ENCODE measurements at regions not wholly inside any gene's neighbourhood (a gene's known extent, or its start where the extent isn't known, plus 50 kb on each side); places are given as distances from the start of the nearest gene placed in this dataset.
"Not testable (repeated sequence)": the region's sequence is repeated elsewhere in the genome, so short reads cannot be mapped to it uniquely, and the experiment has no call there.

DNA sequence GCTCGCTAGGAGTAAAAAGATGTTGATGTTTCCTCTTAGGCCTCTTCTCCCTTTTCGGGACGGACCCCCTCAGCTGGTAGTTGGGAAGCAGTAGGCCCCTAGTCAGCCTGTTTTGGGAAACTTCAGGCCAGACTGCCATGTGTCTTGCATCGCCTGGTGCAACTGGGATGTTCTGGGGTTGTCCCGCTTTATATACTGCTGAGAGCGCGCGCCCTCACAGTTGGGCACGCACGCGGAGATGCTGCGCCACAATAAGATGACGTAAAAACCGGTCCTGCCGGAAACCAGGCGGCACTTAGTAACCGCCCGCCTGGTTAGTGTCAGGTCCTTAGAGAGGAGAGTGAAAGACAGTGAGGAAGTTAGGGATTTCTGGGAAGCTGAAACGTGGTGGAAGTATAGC is 231.3 kb upstream of the CT83 start:
- TF ChIP-seq Cebpa-rat (IDR thresholded peaks at IDR 0.05), result no peak
- Histone ChIP-seq H3K9ac (no peak overlapping the region), H3K4me2 (no peak overlapping the region), H3K4me1 (no peaks in the 10 kb centered on the region), H3K4me3 (no peak overlapping the region), H3K9me3 (replicated peaks in 1 of 11) (no peaks in the 10 kb centered on the region), H3K27ac (no peak overlapping the region), H3K36me3 (no peaks in the 10 kb centered on the region), H3K27me3 (peaks cover 0 to 69% (median 51%) of the 10 kb centered on the region in 11 experiments; a peak in 19 of 22 replicates), H4K20me1 (no peaks in the 10 kb centered on the region)

DNA sequence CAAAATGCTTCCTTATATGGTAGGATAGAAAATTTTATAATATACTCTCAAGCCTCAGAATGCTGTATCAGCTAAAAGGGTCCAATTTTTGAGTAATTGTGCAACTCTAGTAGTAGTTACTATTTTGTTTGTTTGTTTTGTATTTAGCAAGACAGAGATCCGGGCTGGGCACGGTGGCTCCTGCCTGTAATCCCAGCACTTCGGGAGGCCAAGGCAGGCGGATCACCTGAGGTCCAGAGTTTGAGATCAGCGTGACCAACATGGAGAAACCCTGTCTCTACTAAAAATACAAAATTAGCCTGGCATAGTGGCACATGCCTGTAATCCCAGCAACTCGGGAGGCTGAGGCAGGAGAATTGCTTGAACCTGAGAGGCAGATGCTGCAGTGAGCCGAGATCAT is 216.8 kb upstream of the CT83 start:
- not testable (repeated sequence) for H3K36me3 ChIP-seq; H3K4me1 ChIP-seq; H3K27ac ChIP-seq; H3K4me2 ChIP-seq; H4K20me1 ChIP-seq; H3K9ac ChIP-seq; H3K9me3 ChIP-seq (replicated peaks in 1 of 11); H3K4me3 ChIP-seq
- peaks cover 0 to 21% (median 4%) of the 10 kb centered on the region in 11 experiments; a peak in 8 of 22 replicates for H3K27me3 ChIP-seq

DNA sequence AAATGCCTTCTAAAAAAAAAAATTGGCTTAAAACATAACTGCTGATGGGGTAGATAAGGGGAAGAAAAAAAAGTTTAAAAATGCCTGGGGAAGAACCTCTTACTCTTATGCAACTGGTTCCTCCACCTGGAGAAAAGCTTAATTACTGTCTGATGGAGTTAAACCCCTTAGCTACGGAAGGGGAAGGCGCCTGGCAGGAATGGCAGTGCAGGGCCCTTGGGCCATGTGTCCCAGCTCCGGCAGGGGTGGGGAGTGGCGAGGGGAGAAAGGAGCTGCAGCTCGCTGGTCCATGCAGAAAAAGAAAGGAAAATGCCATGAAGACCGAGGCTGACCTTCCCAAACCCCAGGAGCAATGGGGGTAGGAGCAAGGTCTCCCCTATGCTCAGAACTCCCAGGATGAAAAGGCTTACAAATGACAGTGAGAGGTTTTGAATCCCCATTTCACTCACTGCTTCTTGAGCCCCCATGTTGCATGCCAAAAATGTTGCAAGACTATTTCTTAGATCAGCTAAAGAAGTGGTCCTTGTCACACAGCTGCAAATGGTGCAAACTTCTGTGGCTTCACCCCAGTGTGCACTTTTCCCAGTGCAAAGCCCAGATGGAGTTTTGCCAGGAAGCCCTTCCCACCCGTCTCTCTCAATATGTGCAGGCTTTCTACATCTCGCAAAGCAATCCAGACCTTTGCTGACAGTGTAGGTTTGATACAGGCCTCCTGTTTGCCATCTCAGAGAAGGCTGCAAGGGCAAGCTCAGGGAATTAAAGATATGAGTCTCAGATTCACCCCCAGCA is 204.8 kb upstream of the CT83 start:
- Histone ChIP-seq H3K36me3 (no peaks in the 10 kb centered on the region), H3K4me1 (no peaks in the 10 kb centered on the region), H3K27me3 (peaks cover 0 to 51% (median 25%) of the 10 kb centered on the region in 11 experiments; a peak in 17 of 22 replicates), H3K9ac (no peak overlapping the region), H3K9me3 (replicated peaks in 1 of 11) (no peaks in the 10 kb centered on the region), H3K4me3 (no peak overlapping the region), H3K27ac (no peak overlapping the region), H3K4me2 (no peak overlapping the region), H4K20me1 (no peaks in the 10 kb centered on the region; a peak in 1 of 22 replicates)
- no peak for TF ChIP-seq Cebpa-rat (IDR thresholded peaks at IDR 0.05)

GRCh38 chrX:116657071-116657470 is 194.3 kb upstream of the CT83 start:
- H3K9ac ChIP-seq, result no peak overlapping the region
- H3K4me1 ChIP-seq, result peaks cover 0 to 11% (median 7%) of the 10 kb centered on the region in 10 experiments; a peak in 15 of 20 replicates
- peaks cover 12 to 32% (median 18%) of the 10 kb centered on the region in 11 experiments; a peak in 21 of 22 replicates for H3K9me3 ChIP-seq (replicated peaks in 1 of 11)
- H3K4me3 ChIP-seq, result no peak overlapping the region
- H3K36me3 ChIP-seq, result no peaks in the 10 kb centered on the region
- H3K4me2 ChIP-seq, result no peak overlapping the region
- H4K20me1 ChIP-seq, result no peaks in the 10 kb centered on the region
- no peak for TF ChIP-seq Cebpa-rat (IDR thresholded peaks at IDR 0.05)
- no peak overlapping the region for H3K27ac ChIP-seq
- peaks cover 0 to 21% (median 4%) of the 10 kb centered on the region in 11 experiments; a peak in 11 of 22 replicates for H3K27me3 ChIP-seq

DNA sequence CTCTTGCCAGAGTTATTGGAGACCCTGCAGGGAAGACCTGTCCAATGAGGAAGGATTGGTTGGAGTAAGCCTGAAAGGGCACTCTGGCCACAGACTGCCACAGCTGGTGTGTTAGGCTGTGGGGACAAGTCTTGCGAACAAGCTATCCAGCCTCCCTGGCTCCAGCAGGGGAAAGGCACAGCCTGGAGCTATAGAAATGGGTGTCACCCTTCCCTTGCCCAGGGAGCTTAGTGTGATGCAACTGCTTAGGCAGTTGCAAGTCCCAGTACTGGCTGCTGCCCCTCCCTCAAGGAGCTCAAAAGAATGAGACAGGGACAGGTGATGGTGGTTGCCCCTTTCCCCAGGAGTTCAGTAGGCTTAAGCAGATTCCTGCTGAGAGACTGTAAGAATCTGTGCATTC is 165.7 kb upstream of the CT83 start:
- no peaks in the 10 kb centered on the region for H3K36me3 ChIP-seq
- no peaks in the 10 kb centered on the region for H4K20me1 ChIP-seq
- H3K27ac ChIP-seq, result no peak overlapping the region
- no peaks in the 10 kb centered on the region; a peak in 1 of 22 replicates for H3K9me3 ChIP-seq (replicated peaks in 1 of 11)
- H3K9ac ChIP-seq, result no peak overlapping the region
- H3K27me3 ChIP-seq, result no peaks in the 10 kb centered on the region; a peak in 3 of 22 replicates
- no peaks in the 10 kb centered on the region for H3K4me1 ChIP-seq
- no peak overlapping the region for H3K4me3 ChIP-seq
- no peak for TF ChIP-seq Cebpa-rat (IDR thresholded peaks at IDR 0.05)
- no peak overlapping the region for H3K4me2 ChIP-seq

GRCh38 chrX:116618546-116618945 is 155.8 kb upstream of the CT83 start:
- TF ChIP-seq Cebpa-rat (IDR thresholded peaks at IDR 0.05), result no peak
- H3K27ac ChIP-seq, result no peak overlapping the region
- H3K36me3 ChIP-seq, result no peaks in the 10 kb centered on the region
- H3K27me3 ChIP-seq, result peaks cover 0 to 14% (median 3%) of the 10 kb centered on the region in 11 experiments; a peak in 8 of 22 replicates
- H3K4me2 ChIP-seq, result no peak overlapping the region
- H4K20me1 ChIP-seq, result no peaks in the 10 kb centered on the region
- no peak overlapping the region for H3K4me3 ChIP-seq
- H3K4me1 ChIP-seq, result no peaks in the 10 kb centered on the region
- no peaks in the 10 kb centered on the region for H3K9me3 ChIP-seq (replicated peaks in 1 of 11)
- no peak overlapping the region for H3K9ac ChIP-seq

- Histone ChIP-seq H3K27me3 (peaks cover 0 to 23% (median 4%) of the 10 kb centered on the region in 11 experiments; a peak in 7 of 22 replicates), H3K9ac (no peak overlapping the region), H3K27ac (no peak overlapping the region), H3K4me2 (no peak overlapping the region), H3K4me1 (no peaks in the 10 kb centered on the region), H3K9me3 (replicated peaks in 1 of 11) (peaks cover 0 to 11% (median 6%) of the 10 kb centered on the region in 11 experiments; a peak in 7 of 22 replicates), H4K20me1 (no peaks in the 10 kb centered on the region), H3K36me3 (no peaks in the 10 kb centered on the region), H3K4me3 (no peak overlapping the region)
- TF ChIP-seq Cebpa-rat (IDR thresholded peaks at IDR 0.05), result no peak
Measured at GRCh38 chrX:116607776-116608175, 145.0 kb upstream of the CT83 start.

- Histone ChIP-seq H3K36me3 (no peaks in the 10 kb centered on the region), H3K9ac (no peak overlapping the region), H3K4me3 (no peak overlapping the region), H3K4me2 (no peak overlapping the region), H3K9me3 (replicated peaks in 1 of 11) (peaks cover 0 to 16% (median 6%) of the 10 kb centered on the region in 11 experiments; a peak in 7 of 22 replicates), H4K20me1 (no peaks in the 10 kb centered on the region), H3K27me3 (peaks cover 0 to 19% (median 6%) of the 10 kb centered on the region in 11 experiments; a peak in 10 of 22 replicates), H3K27ac (no peak overlapping the region), H3K4me1 (no peaks in the 10 kb centered on the region)
- no peak for TF ChIP-seq Cebpa-rat (IDR thresholded peaks at IDR 0.05)
Measured at GRCh38 chrX:116605576-116605975, 142.8 kb upstream of the CT83 start.

GRCh38 chrX:116596010-116596409 is 133.2 kb upstream of the CT83 start:
- no peak for TF ChIP-seq Cebpa-rat (IDR thresholded peaks at IDR 0.05)
- Histone ChIP-seq H3K4me2 (no peak overlapping the region), H3K36me3 (no peaks in the 10 kb centered on the region), H3K4me1 (no peaks in the 10 kb centered on the region), H3K9me3 (replicated peaks in 1 of 11) (no peaks in the 10 kb centered on the region), H3K27me3 (peaks cover 0 to 20% (median 0%) of the 10 kb centered on the region in 11 experiments; a peak in 3 of 22 replicates), H3K4me3 (no peak overlapping the region), H3K27ac (no peak overlapping the region), H3K9ac (no peak overlapping the region), H4K20me1 (no peaks in the 10 kb centered on the region)
